ENCODE measurements at regions not wholly inside any gene's neighbourhood (a gene's known extent, or its start where the extent isn't known, plus 50 kb on each side); places are given as distances from the start of the nearest gene placed in this dataset.
"Not testable (repeated sequence)": the region's sequence is repeated elsewhere in the genome, so short reads cannot be mapped to it uniquely, and the experiment has no call there.

GRCh38 chr3:102353805-102354204, 81.0 kb upstream of the ZPLD1 start:
- DNase-seq, result no peak

GRCh38 chr3:102354818-102355515, 79.8 kb upstream of the ZPLD1 start:
- no peak for DNase-seq

- no peak for DNase-seq
These were observed 78.3 kb upstream of the ZPLD1 start for GRCh38 chr3:102356506-102356905.

GRCh38 chr3:102357313-102357712, 77.5 kb upstream of the ZPLD1 start:
- not testable (repeated sequence) for DNase-seq

- DNase-seq, result peak; percentile 37
These were observed 74.5 kb upstream of the ZPLD1 start for GRCh38 chr3:102360183-102360860.

DNA sequence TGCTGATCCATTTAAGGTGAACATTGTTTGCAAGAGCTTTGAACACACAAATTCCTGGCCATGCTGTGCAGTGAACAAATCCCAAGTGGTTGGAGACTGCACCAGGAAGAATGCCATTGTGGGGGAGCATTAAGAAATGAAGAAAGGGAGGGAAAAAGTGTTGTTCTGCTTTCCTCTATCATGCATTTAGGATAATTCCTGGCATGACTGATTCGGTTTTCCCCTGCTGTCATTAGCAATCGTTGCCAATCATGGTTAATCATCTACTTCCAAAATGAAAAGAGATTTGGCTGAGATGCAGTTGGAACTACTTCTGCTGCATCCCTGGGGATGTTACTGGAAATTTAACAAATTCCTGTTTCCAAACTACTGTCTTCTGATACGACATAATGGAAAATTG, 73.7 kb upstream of the ZPLD1 start:
- no peak for DNase-seq

- not testable (repeated sequence) for DNase-seq
These were observed 68.7 kb upstream of the ZPLD1 start for GRCh38 chr3:102366116-102366515.

- DNase-seq, result no peak
These were observed 59.8 kb upstream of the ZPLD1 start for GRCh38 chr3:102374863-102375634.

DNA sequence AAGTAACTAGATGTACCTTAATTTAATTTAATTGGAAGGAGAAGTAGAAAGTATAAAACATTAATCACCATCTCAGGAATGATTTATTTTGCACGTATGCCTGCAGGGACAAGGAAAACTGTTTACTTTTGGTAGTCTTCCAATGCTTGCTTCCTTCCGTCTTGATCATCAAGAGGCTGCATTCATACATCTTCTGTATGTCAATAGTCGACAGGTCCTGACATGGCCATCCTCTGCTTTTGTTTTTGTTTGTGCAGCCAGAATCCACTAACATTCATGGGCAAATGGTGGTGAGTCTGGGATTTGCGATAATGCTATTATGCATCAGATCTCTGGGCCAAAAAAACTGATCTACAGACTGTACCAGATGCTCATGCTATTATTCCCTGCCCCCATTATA, 56.6 kb upstream of the ZPLD1 start:
- DNase-seq, result no peak

- DNase-seq, result not testable (repeated sequence)
These were observed 52.6 kb upstream of the ZPLD1 start for GRCh38 chr3:102382201-102382600.

All from NCI-H1436 treated with DMSO at 0.1 percent for 48 hours (cell line).